ENCODE measurements at regions not wholly inside any gene's neighbourhood (a gene's known extent, or its start where the extent isn't known, plus 50 kb on each side); places are given as distances from the start of the nearest gene placed in this dataset. TPM values are rescaled to one million over a fixed set of nuclear protein-coding genes. Genes with fewer than 3 reads are reported as not detected.

DNA sequence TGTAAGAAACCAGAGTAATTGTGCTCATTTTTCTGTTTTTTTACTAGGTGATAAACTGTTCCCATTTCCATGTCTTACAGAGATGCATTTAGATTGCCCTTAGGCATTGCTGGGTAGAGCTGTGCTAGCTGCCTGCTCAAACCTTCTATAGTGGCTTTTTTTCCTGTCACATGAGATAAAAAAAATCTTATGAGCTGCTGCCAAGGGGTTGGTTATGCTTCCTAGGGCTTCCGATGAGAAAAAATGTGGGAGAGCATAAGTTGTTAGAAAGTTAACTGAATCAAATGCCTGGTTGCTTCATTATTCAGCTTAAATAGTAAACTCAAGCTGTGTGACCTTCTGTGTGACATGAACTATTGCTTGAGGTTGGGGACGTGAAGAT lies 50.0 kb upstream of the NOX3 start:
- H3K27me3 ChIP-seq (ENCODE audit: insufficient read depth, poor library complexity, severe bottlenecking): no peaks in the 10 kb centered on the region
- no peak overlapping the region for H3K4me3 ChIP-seq (replicated peaks; ENCODE audit: insufficient read depth, low read length)
- no peak for DNase-seq (ENCODE audit: low read depth in 1 of 2, low spot score in 1 of 2)
- no peak for TF ChIP-seq GABPA (IDR thresholded peaks at IDR 0.05; ENCODE audit: low read depth)
- no peak for TF ChIP-seq SPI1 (IDR thresholded peaks at IDR 0.05; ENCODE audit: borderline replicate concordance, low read depth)
- TF ChIP-seq POLR2AphosphoS5 (IDR thresholded peaks at IDR 0.05; ENCODE audit: low read depth): no peak
- TF ChIP-seq, protein P1, sequence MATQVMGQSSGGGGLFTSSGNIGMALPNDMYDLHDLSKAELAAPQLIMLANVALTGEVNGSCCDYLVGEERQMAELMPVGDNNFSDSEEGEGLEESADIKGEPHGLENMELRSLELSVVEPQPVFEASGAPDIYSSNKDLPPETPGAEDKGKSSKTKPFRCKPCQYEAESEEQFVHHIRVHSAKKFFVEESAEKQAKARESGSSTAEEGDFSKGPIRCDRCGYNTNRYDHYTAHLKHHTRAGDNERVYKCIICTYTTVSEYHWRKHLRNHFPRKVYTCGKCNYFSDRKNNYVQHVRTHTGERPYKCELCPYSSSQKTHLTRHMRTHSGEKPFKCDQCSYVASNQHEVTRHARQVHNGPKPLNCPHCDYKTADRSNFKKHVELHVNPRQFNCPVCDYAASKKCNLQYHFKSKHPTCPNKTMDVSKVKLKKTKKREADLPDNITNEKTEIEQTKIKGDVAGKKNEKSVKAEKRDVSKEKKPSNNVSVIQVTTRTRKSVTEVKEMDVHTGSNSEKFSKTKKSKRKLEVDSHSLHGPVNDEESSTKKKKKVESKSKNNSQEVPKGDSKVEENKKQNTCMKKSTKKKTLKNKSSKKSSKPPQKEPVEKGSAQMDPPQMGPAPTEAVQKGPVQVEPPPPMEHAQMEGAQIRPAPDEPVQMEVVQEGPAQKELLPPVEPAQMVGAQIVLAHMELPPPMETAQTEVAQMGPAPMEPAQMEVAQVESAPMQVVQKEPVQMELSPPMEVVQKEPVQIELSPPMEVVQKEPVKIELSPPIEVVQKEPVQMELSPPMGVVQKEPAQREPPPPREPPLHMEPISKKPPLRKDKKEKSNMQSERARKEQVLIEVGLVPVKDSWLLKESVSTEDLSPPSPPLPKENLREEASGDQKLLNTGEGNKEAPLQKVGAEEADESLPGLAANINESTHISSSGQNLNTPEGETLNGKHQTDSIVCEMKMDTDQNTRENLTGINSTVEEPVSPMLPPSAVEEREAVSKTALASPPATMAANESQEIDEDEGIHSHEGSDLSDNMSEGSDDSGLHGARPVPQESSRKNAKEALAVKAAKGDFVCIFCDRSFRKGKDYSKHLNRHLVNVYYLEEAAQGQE (IDR thresholded peaks at IDR 0.05; ENCODE audit: insufficient replicate concordance, low read depth): no peak
- H3K27ac ChIP-seq (replicated peaks): no peak overlapping the region

Small RNA genes in the stretch of these regions (microRNA-seq; reads per million reads assigned to microRNA genes)
- gene MIR1202: not detected
